ENCODE measurements at regions not wholly inside any gene's neighbourhood (a gene's known extent, or its start where the extent isn't known, plus 50 kb on each side); places are given as distances from the start of the nearest gene placed in this dataset.

- TF ChIP-seq, protein P1, sequence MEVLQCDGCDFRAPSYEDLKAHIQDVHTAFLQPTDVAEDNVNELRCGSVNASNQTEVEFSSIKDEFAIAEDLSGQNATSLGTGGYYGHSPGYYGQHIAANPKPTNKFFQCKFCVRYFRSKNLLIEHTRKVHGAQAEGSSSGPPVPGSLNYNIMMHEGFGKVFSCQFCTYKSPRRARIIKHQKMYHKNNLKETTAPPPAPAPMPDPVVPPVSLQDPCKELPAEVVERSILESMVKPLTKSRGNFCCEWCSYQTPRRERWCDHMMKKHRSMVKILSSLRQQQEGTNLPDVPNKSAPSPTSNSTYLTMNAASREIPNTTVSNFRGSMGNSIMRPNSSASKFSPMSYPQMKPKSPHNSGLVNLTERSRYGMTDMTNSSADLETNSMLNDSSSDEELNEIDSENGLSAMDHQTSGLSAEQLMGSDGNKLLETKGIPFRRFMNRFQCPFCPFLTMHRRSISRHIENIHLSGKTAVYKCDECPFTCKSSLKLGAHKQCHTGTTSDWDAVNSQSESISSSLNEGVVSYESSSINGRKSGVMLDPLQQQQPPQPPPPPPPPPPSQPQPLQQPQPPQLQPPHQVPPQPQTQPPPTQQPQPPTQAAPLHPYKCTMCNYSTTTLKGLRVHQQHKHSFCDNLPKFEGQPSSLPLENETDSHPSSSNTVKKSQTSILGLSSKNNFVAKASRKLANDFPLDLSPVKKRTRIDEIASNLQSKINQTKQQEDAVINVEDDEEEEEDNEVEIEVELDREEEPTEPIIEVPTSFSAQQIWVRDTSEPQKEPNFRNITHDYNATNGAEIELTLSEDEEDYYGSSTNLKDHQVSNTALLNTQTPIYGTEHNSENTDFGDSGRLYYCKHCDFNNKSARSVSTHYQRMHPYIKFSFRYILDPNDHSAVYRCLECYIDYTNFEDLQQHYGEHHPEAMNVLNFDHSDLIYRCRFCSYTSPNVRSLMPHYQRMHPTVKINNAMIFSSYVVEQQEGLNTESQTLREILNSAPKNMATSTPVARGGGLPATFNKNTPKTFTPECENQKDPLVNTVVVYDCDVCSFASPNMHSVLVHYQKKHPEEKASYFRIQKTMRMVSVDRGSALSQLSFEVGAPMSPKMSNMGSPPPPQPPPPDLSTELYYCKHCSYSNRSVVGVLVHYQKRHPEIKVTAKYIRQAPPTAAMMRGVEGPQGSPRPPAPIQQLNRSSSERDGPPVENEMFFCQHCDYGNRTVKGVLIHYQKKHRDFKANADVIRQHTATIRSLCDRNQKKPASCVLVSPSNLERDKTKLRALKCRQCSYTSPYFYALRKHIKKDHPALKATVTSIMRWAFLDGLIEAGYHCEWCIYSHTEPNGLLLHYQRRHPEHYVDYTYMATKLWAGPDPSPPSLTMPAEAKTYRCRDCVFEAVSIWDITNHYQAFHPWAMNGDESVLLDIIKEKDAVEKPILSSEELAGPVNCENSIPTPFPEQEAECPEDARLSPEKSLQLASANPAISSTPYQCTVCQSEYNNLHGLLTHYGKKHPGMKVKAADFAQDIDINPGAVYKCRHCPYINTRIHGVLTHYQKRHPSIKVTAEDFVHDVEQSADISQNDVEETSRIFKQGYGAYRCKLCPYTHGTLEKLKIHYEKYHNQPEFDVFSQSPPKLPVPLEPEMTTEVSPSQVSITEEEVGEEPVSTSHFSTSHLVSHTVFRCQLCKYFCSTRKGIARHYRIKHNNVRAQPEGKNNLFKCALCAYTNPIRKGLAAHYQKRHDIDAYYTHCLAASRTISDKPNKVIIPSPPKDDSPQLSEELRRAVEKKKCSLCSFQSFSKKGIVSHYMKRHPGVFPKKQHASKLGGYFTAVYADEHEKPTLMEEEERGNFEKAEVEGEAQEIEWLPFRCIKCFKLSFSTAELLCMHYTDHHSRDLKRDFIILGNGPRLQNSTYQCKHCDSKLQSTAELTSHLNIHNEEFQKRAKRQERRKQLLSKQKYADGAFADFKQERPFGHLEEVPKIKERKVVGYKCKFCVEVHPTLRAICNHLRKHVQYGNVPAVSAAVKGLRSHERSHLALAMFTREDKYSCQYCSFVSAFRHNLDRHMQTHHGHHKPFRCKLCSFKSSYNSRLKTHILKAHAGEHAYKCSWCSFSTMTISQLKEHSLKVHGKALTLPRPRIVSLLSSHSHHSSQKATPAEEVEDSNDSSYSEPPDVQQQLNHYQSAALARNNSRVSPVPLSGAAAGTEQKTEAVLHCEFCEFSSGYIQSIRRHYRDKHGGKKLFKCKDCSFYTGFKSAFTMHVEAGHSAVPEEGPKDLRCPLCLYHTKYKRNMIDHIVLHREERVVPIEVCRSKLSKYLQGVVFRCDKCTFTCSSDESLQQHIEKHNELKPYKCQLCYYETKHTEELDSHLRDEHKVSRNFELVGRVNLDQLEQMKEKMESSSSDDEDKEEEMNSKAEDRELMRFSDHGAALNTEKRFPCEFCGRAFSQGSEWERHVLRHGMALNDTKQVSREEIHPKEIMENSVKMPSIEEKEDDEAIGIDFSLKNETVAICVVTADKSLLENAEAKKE (CRISPR knock-in tag; IDR thresholded peaks at IDR 0.05) = no peak
- TF ChIP-seq STAT1 (IDR thresholded peaks at IDR 0.05; ENCODE audit: unreplicated experiment) (no peak), JUNB (IDR thresholded peaks at IDR 0.05; ENCODE audit: unreplicated experiment) (no peak)
These were observed 1560.0 kb upstream of the LRRTM3 start (continued) for GRCh38 chr10:65365878-65366277.

DNA sequence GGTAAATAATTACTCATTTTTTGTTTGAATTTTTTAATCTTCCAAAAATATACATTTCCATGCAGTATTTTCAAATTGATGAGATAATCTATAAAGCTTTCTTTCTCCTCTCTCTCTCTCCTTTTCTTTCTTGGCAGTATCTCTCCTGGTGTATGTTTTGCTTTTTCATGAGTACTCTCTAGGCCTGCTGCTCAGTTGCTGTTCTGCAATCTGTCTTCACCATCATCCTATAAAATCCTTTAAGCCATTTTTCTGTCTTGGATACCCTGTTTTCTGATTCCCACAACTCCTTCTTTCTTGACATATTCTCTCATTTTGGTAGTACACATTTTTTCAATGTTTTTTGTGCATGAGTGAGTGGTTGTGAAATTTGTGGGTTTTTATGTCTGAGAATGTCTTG, 1558.1 kb upstream of the LRRTM3 start:
- no peak for ATAC-seq
- H3F3A ChIP-seq (replicated peaks; ENCODE audit: low read depth) = no peaks in the 10 kb centered on the region
- TF ChIP-seq, protein P1 (CRISPR knock-in tag; IDR thresholded peaks at IDR 0.05) = no peak
- TF ChIP-seq ETS1 (IDR thresholded peaks at IDR 0.05) (no peak), EZH2phosphoT487 (IDR thresholded peaks at IDR 0.05; ENCODE audit: unreplicated experiment) (no peak)
- TF ChIP-seq, protein P2, sequence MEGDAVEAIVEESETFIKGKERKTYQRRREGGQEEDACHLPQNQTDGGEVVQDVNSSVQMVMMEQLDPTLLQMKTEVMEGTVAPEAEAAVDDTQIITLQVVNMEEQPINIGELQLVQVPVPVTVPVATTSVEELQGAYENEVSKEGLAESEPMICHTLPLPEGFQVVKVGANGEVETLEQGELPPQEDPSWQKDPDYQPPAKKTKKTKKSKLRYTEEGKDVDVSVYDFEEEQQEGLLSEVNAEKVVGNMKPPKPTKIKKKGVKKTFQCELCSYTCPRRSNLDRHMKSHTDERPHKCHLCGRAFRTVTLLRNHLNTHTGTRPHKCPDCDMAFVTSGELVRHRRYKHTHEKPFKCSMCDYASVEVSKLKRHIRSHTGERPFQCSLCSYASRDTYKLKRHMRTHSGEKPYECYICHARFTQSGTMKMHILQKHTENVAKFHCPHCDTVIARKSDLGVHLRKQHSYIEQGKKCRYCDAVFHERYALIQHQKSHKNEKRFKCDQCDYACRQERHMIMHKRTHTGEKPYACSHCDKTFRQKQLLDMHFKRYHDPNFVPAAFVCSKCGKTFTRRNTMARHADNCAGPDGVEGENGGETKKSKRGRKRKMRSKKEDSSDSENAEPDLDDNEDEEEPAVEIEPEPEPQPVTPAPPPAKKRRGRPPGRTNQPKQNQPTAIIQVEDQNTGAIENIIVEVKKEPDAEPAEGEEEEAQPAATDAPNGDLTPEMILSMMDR (conservative IDR thresholded peaks at IDR 0.05; ENCODE audit: low read depth in 2 of 2) = no peak

More for the DNA sequence above, 1558.1 kb upstream of the LRRTM3 start:
- no peak for DNase-seq (ENCODE audit: low spot score)
- H3K4me1 ChIP-seq (ENCODE audit: insufficient read depth) = no peaks in the 10 kb centered on the region
- H3K4me3 ChIP-seq = no peak overlapping the region
- H3K27ac ChIP-seq (ENCODE audit: low read depth) = no peak overlapping the region
- H3K36me3 Mint-ChIP-seq (ENCODE audit: low read depth) = no peaks in the 10 kb centered on the region
- no peaks in the 10 kb centered on the region for H3K9me3 Mint-ChIP-seq
- H4K20me1 ChIP-seq (replicated peaks; ENCODE audit: insufficient read depth) = no peaks in the 10 kb centered on the region
- no peaks in the 10 kb centered on the region for H3K4me1 Mint-ChIP-seq
- H3K4me3 Mint-ChIP-seq = no peak overlapping the region
- H3K79me2 ChIP-seq (replicated peaks; ENCODE audit: insufficient read depth) = no peaks in the 10 kb centered on the region
- H3K27ac Mint-ChIP-seq = no peak overlapping the region
- no peaks in the 10 kb centered on the region for H3K27me3 ChIP-seq (ENCODE audit: insufficient read depth)
- no peak overlapping the region for H3K4me2 ChIP-seq
- H3K27me3 Mint-ChIP-seq (ENCODE audit: insufficient read depth, low read depth, poor library complexity) = no peaks in the 10 kb centered on the region
- H3K9me2 ChIP-seq (ENCODE audit: insufficient read depth) = no peaks in the 10 kb centered on the region
- H2AFZ ChIP-seq = no peak overlapping the region
- H3K36me3 ChIP-seq (ENCODE audit: insufficient read depth) = no peaks in the 10 kb centered on the region
